GM12878 (cell line): ENCODE measurements at regions not wholly inside any gene's neighbourhood (a gene's known extent, or its start where the extent isn't known, plus 50 kb on each side); places are given as distances from the start of the nearest gene placed in this dataset.

ENCODE experiments used
- ATAC-seq: fragments of 200-7000 bp; cut with Tn5 transposase; 3 replicates; pipeline ENCODE4 v1.9.1; 2020; ENCODE audit warnings: mild to moderate bottlenecking, moderate library complexity
- BruUV-seq: library from RNA; stranded (reverse); fragments of 400-500 nt; replicated peaks from 2 replicates; lab custom pipeline; 2021; lab: Mats Ljungman, UMichigan
- CTCF ChIA-PET: fragments of 300-600 bp; sonication (Branson Sonifier 250); formaldehyde crosslinking; extraction: SDS; loops from one replicate; lab custom pipeline; 2021; ENCODE audit warnings: inconsistent platforms; lab: Yijun Ruan, JAX
- POLR2A ChIA-PET: fragments of 350-600 bp; formaldehyde crosslinking; extraction: SDS; loops from one replicate; lab custom pipeline; 2021; ENCODE audit warnings: inconsistent platforms; lab: Charles Lee
- RAD21 ChIA-PET: fragments of 300-600 bp; sonication (Branson Sonifier 250); formaldehyde crosslinking; loops from one replicate; lab custom pipeline; 2023; ENCODE audit warnings: antibody characterized with exemption; ENCODE audit not compliant: unreplicated experiment; lab: Charles Lee
- SMC1A ChIA-PET: fragments of 300-600 bp; sonication (Branson Sonifier 250); formaldehyde crosslinking; loops from one replicate; lab custom pipeline; 2023; ENCODE audit not compliant: unreplicated experiment, uncharacterized antibody; lab: Charles Lee
- DNase-seq: peaks from one replicate; pipeline ENCODE4 v3.0.0-alpha.2; 2011; ENCODE audit warnings: low read depth, low spot score
- FAIRE-seq: peaks from 3 replicates; lab custom pipeline; 2011; peaks lifted over from hg19 to GRCh38; lab: Jason Lieb, UNC
- H2AFZ ChIP-seq: 2 replicates; pipeline ENCODE4 v1.6.0; 2011; ENCODE audit warnings: low read depth, low read length, control low read depth; ENCODE audit not compliant: control insufficient read depth
- H3K27ac ChIP-seq: 2 replicates; pipeline ENCODE4 v1.5.1; 2011; ENCODE audit warnings: control low read depth; ENCODE audit not compliant: control insufficient read depth, insufficient read depth
- H3K27me3 ChIP-seq, 2 experiments: replicated peaks in 1 of 2; 2 replicates each; pipeline versions ENCODE4 v1.6.0 to v1.6.1; 2011; ENCODE audit warnings: low read length in 1 of 2; ENCODE audit not compliant: control insufficient read depth in 2 of 2, insufficient read depth in 2 of 2
- H3K36me3 ChIP-seq, 2 experiments: 2 replicates each; pipeline ENCODE4 v1.5.1; 2011; ENCODE audit warnings: low read length in 1 of 2; ENCODE audit not compliant: control insufficient read depth in 2 of 2, insufficient read depth in 2 of 2
- H3K4me1 ChIP-seq: 2 replicates; pipeline ENCODE4 v1.6.1; 2011; ENCODE audit warnings: mild to moderate bottlenecking, low read length, moderate library complexity, mixed read lengths; ENCODE audit not compliant: control insufficient read depth, insufficient read depth
- H3K4me2 ChIP-seq: 2 replicates; pipeline ENCODE4 v1.6.0; 2011; ENCODE audit warnings: control low read depth; ENCODE audit not compliant: control insufficient read depth, insufficient read depth
- H3K4me3 ChIP-seq: fragments of 200-600 bp; sonication (generic); 2 replicates; pipeline ENCODE4 v1.5.1; 2016
- H3K79me2 ChIP-seq: 2 replicates; pipeline ENCODE4 v1.6.0; 2011; ENCODE audit warnings: low read length; ENCODE audit not compliant: control insufficient read depth, insufficient read depth
- H3K9ac ChIP-seq: 2 replicates; pipeline ENCODE4 v1.8.0; 2011; ENCODE audit warnings: low read length, control low read depth, mixed read lengths; ENCODE audit not compliant: control insufficient read depth, insufficient read depth
- H3K9me3 ChIP-seq: replicated peaks from 3 replicates; pipeline ENCODE4 v1.5.1; 2011; ENCODE audit warnings: mild to moderate bottlenecking, low read length; ENCODE audit not compliant: control insufficient read depth, insufficient read depth
- H4K20me1 ChIP-seq: 2 replicates; pipeline ENCODE4 v1.6.0; 2011; ENCODE audit not compliant: control insufficient read depth, insufficient read depth
- BRCA1 ChIP-seq: IDR thresholded peaks from 2 replicates; pipeline ENCODE4 v1.6.1; 2011; ENCODE audit warnings: low read depth, low read length, improper control_type of control experiment
- ETV6 ChIP-seq, 2 experiments: fragments of 450-650 bp in 1 of 2; IDR thresholded peaks in 1 of 2; conservative IDR thresholded peaks in 1 of 2; 2 replicates each; pipeline ENCODE4 v1.6.1; 2014; ENCODE audit warnings: antibody characterized with exemption in 1 of 2, borderline replicate concordance in 1 of 2, low read depth in 1 of 2, mild to moderate bottlenecking in 1 of 2, moderate library complexity in 1 of 2
- MYC ChIP-seq: IDR thresholded peaks from 2 replicates; pipeline ENCODE4 v1.6.1; 2011; ENCODE audit warnings: mild to moderate bottlenecking, low read length, moderate library complexity, inconsistent platforms; ENCODE audit not compliant: insufficient read depth, insufficient replicate concordance, insufficient read length, severe bottlenecking
- PAX8 ChIP-seq: fragments of 450-650 bp; IDR thresholded peaks from 2 replicates; pipeline ENCODE4 v1.6.1; 2017; ENCODE audit warnings: mild to moderate bottlenecking, moderate library complexity
- RUNX3 ChIP-seq: IDR thresholded peaks from 2 replicates; pipeline ENCODE4 v1.6.1; 2012; ENCODE audit warnings: low read length, inconsistent platforms
- SMAD5 ChIP-seq: IDR thresholded peaks from 2 replicates; pipeline ENCODE4 v1.6.1; 2016; ENCODE audit warnings: antibody characterized with exemption, low read depth
- SREBF2 ChIP-seq: IDR thresholded peaks from 2 replicates; pipeline ENCODE4 v1.6.1; 2012; ENCODE audit warnings: mild to moderate bottlenecking, low read length
- TCF3 ChIP-seq: IDR thresholded peaks from 2 replicates; pipeline ENCODE4 v1.6.1; 2012; ENCODE audit warnings: low read depth, mild to moderate bottlenecking, low read length, borderline replicate concordance; ENCODE audit not compliant: insufficient read depth
- WRNIP1 ChIP-seq: IDR thresholded peaks from 2 replicates; pipeline ENCODE4 v1.6.1; 2011; ENCODE audit warnings: low read depth, low read length, improper control_type of control experiment, borderline replicate concordance
- ZNF24 ChIP-seq: fragments of 450-650 bp; IDR thresholded peaks from 2 replicates; pipeline ENCODE4 v1.6.1; 2017; ENCODE audit warnings: antibody characterized with exemption, mild to moderate bottlenecking
- WGBS: methylation state at CpG from one replicate; pipeline ENCODE4 v1.1.6; 2016; ENCODE audit warnings: low lambda C conversion rate; ENCODE audit not compliant: insufficient replicate concordance, insufficient coverage; ENCODE audit errors: missing lambda C conversion rate; 5-methylcytosine and 5-hydroxymethylcytosine counted together
- in situ Hi-C: fragments of 300-500 bp; cut with MboI; formaldehyde crosslinking; loops from 9 replicates; pipeline ENCODE4 v1.14.3; 2018; ENCODE audit warnings: mixed read lengths
- intact Hi-C: fragments of 100-400 bp; cut with micrococcal nuclease; formaldehyde crosslinking; loops from one replicate; pipeline ENCODE4 v1.14.2; 2022; ENCODE audit not compliant: unreplicated experiment
- TF ChIP-seq, protein P1 (sequence below): fragments of 450-650 bp; IDR thresholded peaks from 2 replicates; pipeline ENCODE4 v1.6.1; 2016; ENCODE audit warnings: mild to moderate bottlenecking
- TF ChIP-seq, protein P2 (sequence below): fragments of 150-350 bp; IDR thresholded peaks from 2 replicates; pipeline ENCODE4 v1.6.1; 2014; ENCODE audit warnings: mild to moderate bottlenecking, low read depth, low read length

- ATAC-seq (no peak), DNase-seq (no peak), FAIRE-seq (no peak)
- POLR2A ChIA-PET = no interaction called here
- SMC1A ChIA-PET = no interaction called here
- H3K4me3 ChIP-seq = no peak overlapping the region
- H3K4me2 ChIP-seq = no peak overlapping the region
- H3K9me3 ChIP-seq = no peaks in the 10 kb centered on the region; the same call in 2 of the 3 replicates
- no peak overlapping the region for H3K9ac ChIP-seq
- TF ChIP-seq ETV6 (conservative IDR thresholded peaks at IDR 0.05 in 1 of 2, IDR thresholded peaks at IDR 0.05 in 1 of 2; ENCODE audit: borderline replicate concordance in 1 of 2, low read depth in 1 of 2) = no peak
- no peak for TF ChIP-seq SREBF2
- BruUV-seq = no TSS peak
- no peaks in the 10 kb centered on the region for H3K27me3 ChIP-seq
- H3K36me3 ChIP-seq = no peaks in the 10 kb centered on the region
- whole genome bisulfite sequencing = 53% methylated on average over 3 of the region's 3 CpGs
- H3K79me2 ChIP-seq = no peaks in the 10 kb centered on the region
- no peak overlapping the region for H3K27ac ChIP-seq
- in situ Hi-C loops = no loop called here
- H2AFZ ChIP-seq = no peak overlapping the region
- RAD21 ChIA-PET = no interaction called here
- no peaks in the 10 kb centered on the region for H4K20me1 ChIP-seq
- intact Hi-C loops = no loop called here
- CTCF ChIA-PET = no interaction called here
- H3K4me1 ChIP-seq = no peaks in the 10 kb centered on the region
Measured at GRCh38 chr19:20318616-20319015, 151.6 kb downstream of the ZNF486 start.

DNA sequence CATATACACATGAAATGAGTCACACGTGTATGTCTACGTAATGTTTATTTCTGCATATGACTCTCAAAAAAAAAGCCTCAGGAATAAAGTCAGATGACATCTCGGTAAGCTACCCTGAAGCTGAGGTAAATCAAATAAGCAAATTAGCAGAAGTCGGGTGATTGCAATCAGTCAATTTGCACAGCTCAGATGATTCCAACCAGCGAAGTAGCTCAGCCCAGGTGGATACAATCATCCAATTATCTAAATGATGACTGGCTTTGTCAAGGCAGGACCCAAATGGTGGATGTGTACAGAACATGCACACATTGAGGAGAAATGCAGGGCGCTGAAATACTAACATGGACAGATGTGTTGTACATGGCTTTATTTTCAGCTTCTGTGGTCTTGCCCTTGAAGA, 148.5 kb downstream of the ZNF486 start:
- ChIA-PET POLR2A (no interaction called here), RAD21 (no interaction called here)
- TF ChIP-seq TCF3 (no peak), MYC (no peak), BRCA1 (no peak), ZNF24 (no peak), WRNIP1 (no peak), RUNX3 (no peak), SMAD5 (no peak), PAX8 (no peak)
- TF ChIP-seq, protein P1, sequence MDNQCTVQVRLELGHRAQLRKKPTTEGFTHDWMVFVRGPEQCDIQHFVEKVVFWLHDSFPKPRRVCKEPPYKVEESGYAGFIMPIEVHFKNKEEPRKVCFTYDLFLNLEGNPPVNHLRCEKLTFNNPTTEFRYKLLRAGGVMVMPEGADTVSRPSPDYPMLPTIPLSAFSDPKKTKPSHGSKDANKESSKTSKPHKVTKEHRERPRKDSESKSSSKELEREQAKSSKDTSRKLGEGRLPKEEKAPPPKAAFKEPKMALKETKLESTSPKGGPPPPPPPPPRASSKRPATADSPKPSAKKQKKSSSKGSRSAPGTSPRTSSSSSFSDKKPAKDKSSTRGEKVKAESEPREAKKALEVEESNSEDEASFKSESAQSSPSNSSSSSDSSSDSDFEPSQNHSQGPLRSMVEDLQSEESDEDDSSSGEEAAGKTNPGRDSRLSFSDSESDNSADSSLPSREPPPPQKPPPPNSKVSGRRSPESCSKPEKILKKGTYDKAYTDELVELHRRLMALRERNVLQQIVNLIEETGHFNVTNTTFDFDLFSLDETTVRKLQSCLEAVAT = no peak
- TF ChIP-seq, protein P2, sequence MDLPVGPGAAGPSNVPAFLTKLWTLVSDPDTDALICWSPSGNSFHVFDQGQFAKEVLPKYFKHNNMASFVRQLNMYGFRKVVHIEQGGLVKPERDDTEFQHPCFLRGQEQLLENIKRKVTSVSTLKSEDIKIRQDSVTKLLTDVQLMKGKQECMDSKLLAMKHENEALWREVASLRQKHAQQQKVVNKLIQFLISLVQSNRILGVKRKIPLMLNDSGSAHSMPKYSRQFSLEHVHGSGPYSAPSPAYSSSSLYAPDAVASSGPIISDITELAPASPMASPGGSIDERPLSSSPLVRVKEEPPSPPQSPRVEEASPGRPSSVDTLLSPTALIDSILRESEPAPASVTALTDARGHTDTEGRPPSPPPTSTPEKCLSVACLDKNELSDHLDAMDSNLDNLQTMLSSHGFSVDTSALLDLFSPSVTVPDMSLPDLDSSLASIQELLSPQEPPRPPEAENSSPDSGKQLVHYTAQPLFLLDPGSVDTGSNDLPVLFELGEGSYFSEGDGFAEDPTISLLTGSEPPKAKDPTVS = no peak

More for the DNA sequence above, 148.5 kb downstream of the ZNF486 start:
- FAIRE-seq (no peak), DNase-seq (no peak), ATAC-seq (no peak)
- 51% methylated on average over 6 of the region's 6 CpGs for WGBS
- Histone ChIP-seq H3K4me2 (no peak overlapping the region), H3K79me2 (no peaks in the 10 kb centered on the region), H3K9me3 (no peaks in the 10 kb centered on the region; the same call in 2 of the 3 replicates), H3K9ac (no peak overlapping the region), H3K27ac (no peak overlapping the region), H3K4me3 (no peak overlapping the region), H4K20me1 (no peaks in the 10 kb centered on the region), H3K36me3 (no peaks in the 10 kb centered on the region), H3K4me1 (no peaks in the 10 kb centered on the region), H2AFZ (no peak overlapping the region), H3K27me3 (no peaks in the 10 kb centered on the region)
- in situ Hi-C loops = no loop called here
- CTCF ChIA-PET = no interaction called here
- SMC1A ChIA-PET = interaction anchor here (0.6 kb wide), 1 partner anchor 279 kb away, joined by 4 read pairs; no protein-coding TSS in a partner anchor
- intact Hi-C loops = no loop called here
- no TSS peak for BruUV-seq
